Mucosa of rectum (tissue), 2 donors: ENCODE measurements at regions not wholly inside any gene's neighbourhood (a gene's known extent, or its start where the extent isn't known, plus 50 kb on each side); places are given as distances from the start of the nearest gene placed in this dataset.

Experiments
- H3K27ac ChIP-seq, 2 donors: one replicate each; pipeline ENCODE4 v1.7.0; 2013; ENCODE audit warnings: inconsistent platforms in 2 of 2, low read depth in 2 of 2, low read length in 2 of 2
- H3K27me3 ChIP-seq, 2 donors: one replicate each; pipeline ENCODE4 v1.7.0; 2013; ENCODE audit warnings: low read length in 2 of 2; ENCODE audit not compliant: control insufficient read depth in 2 of 2, insufficient read depth in 2 of 2
- H3K36me3 ChIP-seq, 2 donors: one replicate each; pipeline ENCODE4 v1.7.0; 2013; ENCODE audit warnings: low read length in 2 of 2; ENCODE audit not compliant: control insufficient read depth in 2 of 2, insufficient read depth in 2 of 2
- H3K4me1 ChIP-seq, 2 donors: one replicate each; pipeline ENCODE4 v1.7.0; 2013; ENCODE audit warnings: low read length in 2 of 2, mild to moderate bottlenecking in 1 of 2; ENCODE audit not compliant: control insufficient read depth in 2 of 2, insufficient read depth in 2 of 2
- H3K4me3 ChIP-seq, 2 donors: one replicate each; pipeline ENCODE4 v1.7.0; 2013; ENCODE audit warnings: low read length in 2 of 2
- H3K9ac ChIP-seq, 2 donors: one replicate each; pipeline ENCODE4 v1.7.0; 2013; ENCODE audit warnings: low read length in 2 of 2, low read depth in 1 of 2, mild to moderate bottlenecking in 1 of 2
- H3K9me3 ChIP-seq, 2 donors: one replicate each; pipeline ENCODE4 v1.7.0; 2013; ENCODE audit warnings: low read length in 2 of 2; ENCODE audit not compliant: control insufficient read depth in 2 of 2
- donor health status: healthy.
- donor health status: Normal muscosa, but diverticular disease.

DNA sequence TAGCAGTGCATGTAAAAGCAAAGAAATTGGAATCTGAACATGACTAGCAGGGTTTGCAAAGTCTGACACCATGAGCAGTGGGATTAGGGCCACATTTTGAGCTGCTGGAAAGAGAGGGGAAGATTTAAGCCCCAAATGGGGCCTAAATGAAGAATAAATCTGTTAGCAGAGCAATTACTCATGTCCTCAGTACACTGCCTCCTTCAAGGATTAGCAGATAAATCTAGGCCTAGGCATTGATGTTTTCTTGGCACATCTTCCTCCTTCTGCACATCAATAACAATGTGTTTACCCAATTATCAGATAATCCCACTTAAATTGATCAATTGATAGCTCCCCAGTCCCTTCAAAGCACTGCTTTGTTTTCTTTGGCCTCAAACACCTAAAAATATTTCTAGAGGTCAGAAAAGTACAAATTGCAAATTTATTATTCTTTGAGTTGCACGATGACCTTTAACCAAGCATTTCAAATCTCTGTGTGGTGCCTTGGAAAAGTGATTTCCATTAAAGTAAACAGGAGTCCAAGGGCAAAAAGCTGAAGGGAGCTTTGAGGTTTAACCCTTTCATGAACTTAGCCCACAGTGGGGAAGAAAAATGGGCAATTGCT is 514.7 kb upstream of the CHORDC1 start:
- Histone ChIP-seq H3K9me3 (peaks cover 0 to 5% of the 10 kb centered on the region in 2 donors), H3K36me3 (no peaks in the 10 kb centered on the region), H3K9ac (no peak overlapping the region), H3K27ac (no peak overlapping the region), H3K4me1 (no peaks in the 10 kb centered on the region), H3K4me3 (no peak overlapping the region), H3K27me3 (no peaks in the 10 kb centered on the region)

DNA sequence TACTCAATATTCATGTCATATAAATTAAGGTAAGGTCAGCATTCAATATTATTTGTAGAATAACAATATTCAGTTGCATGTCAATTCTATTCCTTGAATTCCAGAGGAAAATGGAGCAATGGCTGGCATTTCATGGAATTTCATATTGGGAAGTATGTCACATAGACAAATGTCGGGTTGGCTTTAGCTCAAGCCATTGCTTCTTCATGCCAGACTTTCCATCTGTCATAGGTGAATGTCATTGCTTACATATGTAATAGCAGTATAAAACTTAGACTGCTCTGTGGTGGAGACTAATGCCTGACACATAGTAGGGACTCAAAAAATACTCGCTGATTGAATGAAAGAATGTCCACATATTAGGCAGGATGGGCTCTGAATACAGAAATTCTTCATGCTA is 509.6 kb upstream of the CHORDC1 start:
- H3K27me3 ChIP-seq: no peaks in the 10 kb centered on the region
- H3K27ac ChIP-seq: no peak overlapping the region
- H3K9me3 ChIP-seq: peaks cover 0 to 2% of the 10 kb centered on the region in 2 donors
- no peak overlapping the region for H3K9ac ChIP-seq
- no peaks in the 10 kb centered on the region for H3K36me3 ChIP-seq
- no peaks in the 10 kb centered on the region for H3K4me1 ChIP-seq
- no peak overlapping the region for H3K4me3 ChIP-seq

DNA sequence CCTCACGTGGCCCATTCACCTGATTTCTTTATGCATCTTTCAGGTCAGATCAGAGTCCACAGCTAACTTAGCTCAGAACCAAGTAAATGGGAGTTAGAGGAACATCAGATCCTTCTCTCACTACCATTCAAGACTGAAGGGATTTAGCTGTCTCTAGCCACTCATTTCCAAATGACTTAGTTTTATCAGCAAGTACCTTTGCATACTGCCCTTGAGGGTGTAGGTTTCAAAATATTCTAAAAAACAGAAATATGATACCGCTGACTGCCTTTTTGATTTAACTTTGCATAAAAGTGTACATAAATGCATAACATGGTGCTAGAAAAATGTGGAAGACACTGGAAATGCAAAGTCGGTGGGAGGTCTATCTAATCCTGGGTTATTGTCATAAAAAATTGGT is 500.6 kb upstream of the CHORDC1 start:
- H3K4me1 ChIP-seq: no peaks in the 10 kb centered on the region
- H3K9ac ChIP-seq: no peak overlapping the region
- H3K9me3 ChIP-seq: peaks cover 0 to 2% of the 10 kb centered on the region in 2 donors
- no peaks in the 10 kb centered on the region for H3K27me3 ChIP-seq
- no peak overlapping the region for H3K4me3 ChIP-seq
- H3K27ac ChIP-seq: no peak overlapping the region
- no peaks in the 10 kb centered on the region for H3K36me3 ChIP-seq

DNA sequence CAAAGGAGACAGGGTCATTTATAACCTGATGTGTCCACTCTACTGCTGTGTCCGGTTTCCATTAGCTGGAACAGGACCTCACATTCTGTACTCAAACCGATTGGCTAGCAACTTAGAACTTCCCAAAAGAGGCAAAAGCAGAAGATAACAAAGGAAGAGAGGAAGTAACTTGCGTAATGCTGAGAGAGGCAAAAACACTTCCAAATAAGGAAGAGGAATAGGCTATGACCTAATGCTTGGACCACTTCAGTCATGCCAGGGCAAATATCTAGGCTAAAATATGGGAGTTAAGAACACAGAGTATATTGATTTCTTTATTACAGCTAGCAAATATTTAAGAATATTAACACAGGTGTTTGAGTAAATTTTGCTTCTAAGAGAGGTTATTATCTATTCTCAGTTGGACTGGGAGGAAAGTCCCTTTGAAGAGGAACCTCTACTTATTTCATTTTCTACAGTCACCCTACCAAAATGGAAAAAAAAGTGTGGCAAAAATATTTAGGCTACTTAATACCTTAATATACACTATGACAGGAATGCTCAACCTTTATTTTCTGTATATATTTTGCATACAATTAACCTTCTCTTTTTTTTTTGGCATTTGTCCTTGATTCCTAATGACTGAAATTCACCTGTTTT is 499.8 kb upstream of the CHORDC1 start:
- no peaks in the 10 kb centered on the region for H3K36me3 ChIP-seq
- no peak overlapping the region for H3K9ac ChIP-seq
- no peak overlapping the region for H3K27ac ChIP-seq
- H3K4me3 ChIP-seq: no peak overlapping the region
- no peaks in the 10 kb centered on the region for H3K4me1 ChIP-seq
- H3K9me3 ChIP-seq: peaks cover 0 to 2% of the 10 kb centered on the region in 2 donors
- H3K27me3 ChIP-seq: no peaks in the 10 kb centered on the region

DNA sequence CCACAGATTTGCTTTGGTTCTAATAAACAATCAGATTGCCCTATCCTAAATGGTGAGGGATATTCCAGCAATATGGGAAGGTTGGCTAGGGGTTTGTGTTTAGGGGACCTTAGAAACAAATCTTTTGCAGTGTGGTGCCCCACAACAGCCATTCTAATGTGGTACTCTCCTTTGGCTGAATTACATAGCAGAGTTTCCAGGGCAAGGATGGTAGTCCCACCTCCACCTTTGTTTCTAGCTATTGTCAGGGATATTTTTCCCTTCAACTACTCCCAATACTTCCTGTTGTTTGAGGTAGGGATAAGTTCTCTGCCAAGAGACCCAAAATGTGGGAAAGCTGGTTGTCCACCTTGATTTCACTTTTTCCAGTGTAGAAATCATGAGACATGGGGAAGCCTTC is 494.7 kb upstream of the CHORDC1 start:
- Histone ChIP-seq H3K9ac (no peak overlapping the region), H3K4me1 (no peaks in the 10 kb centered on the region), H3K9me3 (peaks cover 2 to 6% of the 10 kb centered on the region in 2 donors)

DNA sequence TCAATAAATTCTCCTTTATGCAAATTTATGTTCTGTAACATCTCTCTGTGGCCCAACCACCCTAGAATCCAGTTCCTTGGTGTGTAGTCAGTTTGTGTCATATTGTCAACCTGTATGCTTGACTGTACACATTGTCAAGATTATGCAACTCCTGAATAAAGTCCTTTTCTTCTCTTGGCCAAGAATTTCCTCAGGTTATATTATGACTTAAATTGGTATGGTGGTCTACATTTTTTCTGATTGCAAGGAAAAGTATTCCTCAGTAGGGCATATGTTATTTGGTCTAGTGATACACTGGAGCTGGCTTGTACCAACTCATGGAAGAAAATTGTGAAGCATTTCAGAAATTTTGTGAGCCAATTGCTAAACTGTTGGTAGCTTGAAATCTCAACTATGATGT is 482.8 kb upstream of the CHORDC1 start:
- no peaks in the 10 kb centered on the region for H3K27me3 ChIP-seq

More for the DNA sequence above, 494.7 kb upstream of the CHORDC1 start:
- Histone ChIP-seq H3K4me3 (no peak overlapping the region), H3K27ac (no peak overlapping the region), H3K27me3 (no peaks in the 10 kb centered on the region), H3K36me3 (no peaks in the 10 kb centered on the region)

DNA sequence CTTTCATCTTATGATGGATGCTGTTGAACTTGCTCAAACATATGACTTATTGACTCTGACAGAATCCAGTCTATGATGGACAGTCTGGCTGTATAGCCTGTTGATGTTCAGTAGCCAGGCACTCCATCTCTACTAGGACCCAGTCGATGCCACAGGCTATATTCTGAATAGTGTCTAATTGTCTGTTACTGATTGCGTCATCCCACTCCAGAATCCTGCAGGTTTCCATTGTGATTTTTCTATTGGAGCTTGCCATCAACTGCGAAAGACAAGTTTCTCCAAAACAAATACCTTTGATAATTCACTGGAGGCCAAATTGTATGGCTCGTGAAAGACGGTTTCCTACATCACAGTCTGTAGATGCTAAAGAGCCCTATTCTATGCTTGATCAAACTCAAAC is 481.7 kb upstream of the CHORDC1 start:
- Histone ChIP-seq H3K36me3 (no peaks in the 10 kb centered on the region), H3K27ac (no peak overlapping the region), H3K4me3 (no peak overlapping the region), H3K4me1 (no peaks in the 10 kb centered on the region), H3K27me3 (no peaks in the 10 kb centered on the region), H3K9ac (no peak overlapping the region), H3K9me3 (peaks cover 4% of the 10 kb centered on the region in 2 donors)

More for the DNA sequence above, 482.8 kb upstream of the CHORDC1 start:
- H3K4me1 ChIP-seq: no peaks in the 10 kb centered on the region
- H3K27ac ChIP-seq: no peak overlapping the region
- peaks cover 4% of the 10 kb centered on the region in 2 donors for H3K9me3 ChIP-seq
- H3K4me3 ChIP-seq: no peak overlapping the region
- H3K9ac ChIP-seq: no peak overlapping the region
- H3K36me3 ChIP-seq: no peaks in the 10 kb centered on the region

DNA sequence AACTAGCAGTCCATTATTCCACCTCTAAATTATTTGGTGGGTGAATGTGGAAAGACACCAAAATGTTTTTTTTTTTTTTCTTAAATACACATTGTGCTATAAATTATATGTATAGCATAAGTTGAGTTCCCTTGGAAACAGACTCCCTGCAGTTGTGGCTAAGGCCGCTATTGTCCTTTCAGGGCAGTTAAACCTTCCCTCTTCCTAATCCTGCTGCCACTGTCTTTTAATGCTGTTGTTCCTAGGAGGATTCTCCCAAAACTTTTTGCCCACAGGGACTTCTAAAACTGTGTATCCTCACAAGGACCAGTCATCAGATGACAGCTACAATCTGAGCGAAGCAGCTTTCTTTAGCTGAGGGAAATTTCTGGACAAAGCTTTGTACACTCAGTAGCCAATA is 478.9 kb upstream of the CHORDC1 start:
- Histone ChIP-seq H3K4me1 (no peaks in the 10 kb centered on the region), H3K27me3 (no peaks in the 10 kb centered on the region), H3K36me3 (no peaks in the 10 kb centered on the region), H3K9me3 (peaks cover 4% of the 10 kb centered on the region in 2 donors), H3K4me3 (no peak overlapping the region), H3K9ac (no peak overlapping the region), H3K27ac (no peak overlapping the region)

DNA sequence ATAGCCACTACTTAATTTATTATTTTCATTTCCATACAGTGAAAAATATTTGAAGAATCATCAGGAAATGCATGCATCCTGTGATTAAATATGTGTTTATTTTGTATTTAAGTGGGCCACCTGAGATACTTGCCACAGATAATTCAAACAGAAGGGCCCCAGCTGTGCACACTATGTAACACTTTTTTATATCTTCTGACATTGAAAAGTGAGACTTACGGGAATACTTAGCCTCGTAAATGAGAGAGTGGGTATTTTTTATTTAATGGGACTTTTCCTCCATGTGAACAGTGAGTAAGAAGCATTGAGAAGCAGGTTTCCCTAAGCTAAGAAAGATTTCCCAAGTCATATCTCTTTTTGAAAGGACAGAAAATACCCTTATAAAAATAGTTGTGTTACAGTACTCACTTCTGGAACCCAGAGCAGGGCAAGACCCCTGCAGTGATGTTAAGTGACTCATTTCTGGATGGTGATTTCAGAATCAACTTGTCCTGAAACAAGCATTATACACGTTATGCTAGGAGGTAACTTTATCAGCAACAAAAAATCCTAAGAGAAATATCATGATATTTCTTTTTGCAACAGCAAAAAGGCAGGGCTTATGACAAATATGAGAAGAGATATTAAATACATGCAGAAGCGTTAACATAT is 478.1 kb upstream of the CHORDC1 start:
- Histone ChIP-seq H3K27ac (no peak overlapping the region), H3K9ac (no peak overlapping the region), H3K9me3 (peaks cover 4% of the 10 kb centered on the region in 2 donors), H3K27me3 (no peaks in the 10 kb centered on the region), H3K4me1 (no peaks in the 10 kb centered on the region), H3K36me3 (no peaks in the 10 kb centered on the region), H3K4me3 (no peak overlapping the region)

DNA sequence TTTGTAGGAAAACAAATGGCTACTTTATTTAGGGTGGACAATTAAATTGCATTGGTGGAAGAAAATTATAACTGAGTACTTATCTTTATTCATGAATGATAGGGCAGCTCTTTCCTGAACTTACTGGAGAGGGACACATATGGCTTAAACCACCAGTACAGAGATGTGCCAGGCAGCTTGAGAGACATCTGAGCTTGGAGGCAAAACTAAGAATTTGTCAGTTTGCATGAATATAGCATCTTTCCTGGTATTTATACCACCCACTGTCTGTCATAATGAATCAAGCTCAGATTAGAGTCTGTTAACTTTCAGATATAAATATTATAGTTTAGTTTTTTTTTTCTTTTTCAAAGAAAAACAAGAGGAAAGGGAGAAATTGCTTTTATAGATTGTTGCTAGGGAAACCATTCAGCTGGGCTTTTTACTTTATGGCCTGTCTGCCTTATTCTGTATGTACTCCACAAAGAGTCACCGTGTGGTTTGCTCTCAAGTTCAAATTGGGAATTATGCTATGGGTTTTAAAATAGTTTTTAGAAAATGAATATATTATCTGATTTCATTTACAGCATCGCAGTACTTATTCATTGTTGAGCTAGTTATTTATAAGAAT is 477.0 kb upstream of the CHORDC1 start:
- no peak overlapping the region for H3K4me3 ChIP-seq
- H3K36me3 ChIP-seq: no peaks in the 10 kb centered on the region
- H3K9me3 ChIP-seq: peaks cover 4% of the 10 kb centered on the region in 2 donors
- H3K4me1 ChIP-seq: no peaks in the 10 kb centered on the region
- H3K27ac ChIP-seq: no peak overlapping the region
- H3K27me3 ChIP-seq: no peaks in the 10 kb centered on the region
- no peak overlapping the region for H3K9ac ChIP-seq
